GM10248 (cell line): ENCODE measurements at regions not wholly inside any gene's neighbourhood (a gene's known extent, or its start where the extent isn't known, plus 50 kb on each side); places are given as distances from the start of the nearest gene placed in this dataset.
"Not testable (repeated sequence)": the region's sequence is repeated elsewhere in the genome, so short reads cannot be mapped to it uniquely, and the experiment has no call there.

Experiments used
- CTCF ChIA-PET: fragments of 300-600 bp; sonication (Branson Sonifier 250); formaldehyde crosslinking; extraction: SDS; loops from one replicate; lab custom pipeline; 2021; ENCODE audit warnings: antibody characterized with exemption; lab: Yijun Ruan, JAX
- POLR2A ChIA-PET: fragments of 350-650 bp; sonication (Branson Sonifier 250); formaldehyde crosslinking; extraction: SDS; loops from one replicate; lab custom pipeline; 2020; ENCODE audit warnings: antibody characterized with exemption; lab: Yijun Ruan, JAX
- DNase-seq: peaks from one replicate; pipeline ENCODE4 v3.0.0; 2012; ENCODE audit errors: extremely low spot score
- TF ChIP-seq, protein P1 (sequence below): IDR thresholded peaks from 2 replicates; pipeline ENCODE4 v1.5.1; 2012; ENCODE audit warnings: mild to moderate bottlenecking, low read depth; ENCODE audit errors: extremely low read depth, missing control alignments, control extremely low read depth

DNA sequence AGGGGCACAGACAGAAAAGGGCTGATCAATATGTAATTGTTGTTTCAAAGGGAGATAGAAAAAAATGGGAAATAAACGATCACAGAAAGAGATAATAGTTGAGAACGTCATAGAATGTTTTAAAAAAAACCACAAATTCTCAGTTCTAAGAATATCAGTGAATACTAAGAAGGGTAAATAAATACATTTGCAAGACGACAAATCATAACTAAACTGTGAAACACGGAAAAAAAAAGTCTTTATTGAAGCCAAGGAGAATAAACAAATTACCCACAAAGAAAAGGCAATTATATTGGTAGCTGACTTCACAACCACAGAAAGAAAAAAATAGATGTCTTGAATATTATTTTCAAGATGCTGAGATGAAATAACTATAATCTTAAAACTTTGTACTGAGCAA lies 305.2 kb upstream of the STEAP1 start:
- ChIA-PET CTCF (no interaction called here), POLR2A (no interaction called here)
- TF ChIP-seq, protein P1, sequence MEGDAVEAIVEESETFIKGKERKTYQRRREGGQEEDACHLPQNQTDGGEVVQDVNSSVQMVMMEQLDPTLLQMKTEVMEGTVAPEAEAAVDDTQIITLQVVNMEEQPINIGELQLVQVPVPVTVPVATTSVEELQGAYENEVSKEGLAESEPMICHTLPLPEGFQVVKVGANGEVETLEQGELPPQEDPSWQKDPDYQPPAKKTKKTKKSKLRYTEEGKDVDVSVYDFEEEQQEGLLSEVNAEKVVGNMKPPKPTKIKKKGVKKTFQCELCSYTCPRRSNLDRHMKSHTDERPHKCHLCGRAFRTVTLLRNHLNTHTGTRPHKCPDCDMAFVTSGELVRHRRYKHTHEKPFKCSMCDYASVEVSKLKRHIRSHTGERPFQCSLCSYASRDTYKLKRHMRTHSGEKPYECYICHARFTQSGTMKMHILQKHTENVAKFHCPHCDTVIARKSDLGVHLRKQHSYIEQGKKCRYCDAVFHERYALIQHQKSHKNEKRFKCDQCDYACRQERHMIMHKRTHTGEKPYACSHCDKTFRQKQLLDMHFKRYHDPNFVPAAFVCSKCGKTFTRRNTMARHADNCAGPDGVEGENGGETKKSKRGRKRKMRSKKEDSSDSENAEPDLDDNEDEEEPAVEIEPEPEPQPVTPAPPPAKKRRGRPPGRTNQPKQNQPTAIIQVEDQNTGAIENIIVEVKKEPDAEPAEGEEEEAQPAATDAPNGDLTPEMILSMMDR, result no peak
- DNase-seq, result no peak

DNA sequence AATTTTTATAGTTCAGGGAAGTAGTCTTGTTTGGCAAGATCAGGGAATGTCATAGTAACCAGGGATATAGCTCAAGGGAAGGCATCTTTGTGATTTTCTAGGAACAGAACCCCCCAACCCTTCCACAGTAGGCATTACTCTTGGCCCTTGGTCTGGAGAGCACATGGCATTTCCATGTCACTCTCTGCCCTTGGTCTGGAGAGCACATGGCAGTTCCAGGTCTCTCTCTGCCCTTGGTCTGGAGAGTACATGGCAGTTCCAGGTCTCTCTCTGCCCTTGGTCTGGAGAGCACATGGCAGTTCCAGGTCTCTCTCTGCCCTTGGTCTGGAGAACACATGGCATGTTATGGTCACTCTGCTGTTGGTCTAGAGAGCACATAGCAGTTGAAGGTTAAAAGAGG lies 297.2 kb upstream of the STEAP1 start:
- CTCF ChIA-PET, result interaction anchor here (1.4 kb wide), 1 partner anchor 16 kb away, joined by 3 read pairs; no protein-coding TSS in a partner anchor
- DNase-seq, POLR2A ChIA-PET: not testable (repeated sequence)

DNA sequence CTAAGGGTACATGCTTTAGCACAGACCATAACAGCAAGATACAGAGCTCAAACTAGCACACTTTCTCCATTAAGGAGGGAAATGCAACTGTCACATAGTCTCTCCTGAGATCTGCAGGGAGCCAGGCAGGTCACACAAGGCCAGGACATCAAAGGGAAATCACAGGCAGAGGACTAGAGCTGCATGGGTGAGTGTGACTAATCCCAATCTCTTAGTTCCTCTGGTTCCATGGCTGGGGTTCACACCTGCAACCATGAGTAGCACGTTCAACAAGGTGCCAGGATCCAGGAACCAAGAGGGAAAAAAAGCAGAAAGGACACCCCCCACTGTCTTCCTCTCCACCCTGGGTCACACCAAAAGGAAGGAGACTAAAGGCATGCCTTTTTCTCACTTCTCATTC lies 296.5 kb upstream of the STEAP1 start:
- ChIA-PET CTCF (no interaction called here), POLR2A (no interaction called here)
- TF ChIP-seq, protein P1, result no peak
- DNase-seq, result no peak

DNA sequence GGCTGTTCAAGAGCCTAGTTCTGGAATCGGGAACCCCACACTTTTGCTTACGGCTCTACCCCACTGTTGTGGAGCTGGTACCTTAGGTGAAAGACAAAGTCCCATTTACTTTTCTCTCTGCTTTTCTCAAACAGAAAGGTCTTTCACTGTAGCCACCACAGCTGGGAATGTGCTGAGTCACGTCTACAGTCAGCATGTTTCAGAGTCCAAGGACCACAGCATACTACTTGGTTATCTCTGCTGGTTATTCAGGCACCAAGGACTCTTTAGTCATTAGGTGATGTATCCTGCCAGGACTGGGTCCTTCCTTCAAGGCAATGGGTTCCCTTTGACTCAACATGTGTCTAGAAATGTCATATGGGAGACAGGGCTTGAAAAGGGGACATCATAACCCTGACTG lies 266.8 kb upstream of the STEAP1 start:
- ChIA-PET CTCF (interaction anchor here (1.3 to 1.5 kb wide), 2 partner anchors 12 to 31 kb away, joined by 4 to 5 read pairs; no protein-coding TSS in a partner anchor), POLR2A (no interaction called here)
- TF ChIP-seq, protein P1, result no peak
- no peak for DNase-seq

DNA sequence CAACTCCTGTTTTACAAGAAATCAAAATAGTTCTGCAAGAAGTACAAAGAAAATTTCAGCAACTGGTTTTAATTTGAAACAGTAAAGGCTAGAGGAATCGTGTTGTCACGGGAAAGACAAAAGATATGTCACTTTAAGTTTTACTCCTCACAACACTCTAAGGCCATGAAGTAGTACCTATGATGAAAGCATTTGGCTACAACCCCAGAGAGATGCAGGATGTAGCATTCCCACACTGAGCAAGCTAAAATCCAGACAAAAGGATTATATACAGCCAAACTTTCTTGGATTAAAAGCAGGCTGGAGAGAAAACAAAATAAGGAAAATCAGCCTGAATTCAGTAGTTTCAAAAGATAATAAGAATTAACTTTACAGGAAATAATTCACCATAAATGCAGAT lies 245.5 kb upstream of the STEAP1 start:
- CTCF ChIA-PET, result interaction anchor here (1.0 kb wide), 1 partner anchor 12 kb away, joined by 3 read pairs; no protein-coding TSS in a partner anchor
- DNase-seq, result no peak
- TF ChIP-seq, protein P1, result no peak
- POLR2A ChIA-PET, result no interaction called here

DNA sequence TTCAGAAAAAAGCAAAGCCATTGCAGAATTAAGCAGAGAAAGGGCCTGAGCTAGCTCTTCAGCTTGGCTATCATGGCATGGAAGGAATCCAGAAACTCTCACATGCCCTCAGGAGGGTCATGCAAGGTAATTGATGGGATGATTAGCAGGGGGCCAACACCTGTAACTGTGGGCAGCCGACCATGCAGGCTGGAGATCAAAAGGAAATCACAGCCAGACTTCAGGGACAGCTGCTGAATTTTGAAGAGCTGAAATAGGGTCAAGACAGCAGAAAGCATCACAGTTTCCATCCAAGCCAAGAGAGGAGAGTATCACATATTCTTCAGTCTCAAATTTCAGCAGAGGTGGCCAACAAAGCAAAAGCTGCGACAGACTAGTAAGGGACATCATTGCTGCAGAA lies 239.6 kb upstream of the STEAP1 start:
- TF ChIP-seq, protein P1, result no peak
- no peak for DNase-seq
- POLR2A ChIA-PET, result no interaction called here
- CTCF ChIA-PET, result no interaction called here

DNA sequence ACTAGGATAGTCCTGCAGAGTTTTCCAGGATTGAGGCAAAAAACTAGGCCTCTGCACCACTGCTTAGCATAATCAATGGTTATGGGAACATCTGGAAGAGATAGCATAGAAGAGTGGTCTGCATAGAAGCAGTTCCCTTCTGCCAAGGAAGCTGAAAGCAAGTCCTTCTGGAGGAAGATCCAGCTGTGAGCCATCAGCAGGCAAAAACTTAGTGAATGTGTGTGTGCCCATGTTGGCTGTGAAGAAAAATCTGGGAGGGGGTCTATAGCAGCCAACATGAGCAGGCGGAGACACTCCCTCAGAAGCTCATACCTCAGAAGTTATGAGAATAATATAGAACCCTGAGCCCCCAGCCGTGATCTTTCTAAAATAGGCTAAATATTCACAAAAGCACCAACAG lies 228.1 kb upstream of the STEAP1 start:
- TF ChIP-seq, protein P1, result no peak
- CTCF ChIA-PET, result no interaction called here
- POLR2A ChIA-PET, result no interaction called here
- no peak for DNase-seq
